Pancreas (tissue), 10 donors: ENCODE measurements at regions not wholly inside any gene's neighbourhood (a gene's known extent, or its start where the extent isn't known, plus 50 kb on each side); places are given as distances from the start of the nearest gene placed in this dataset.

Experiments used
- ATAC-seq, 4 donors: fragments of 200-7000 bp; cut with Tn5 transposase; one replicate each; pipeline versions ENCODE4 v1.8.0 to v1.9.1; 2020; ENCODE audit warnings: mild to moderate bottlenecking in 4 of 4, moderate library complexity in 4 of 4
- DNase-seq, 6 donors: peaks; one replicate each; pipeline ENCODE4 v3.0.0-alpha.2; 2020
- FAIRE-seq: peaks from 2 replicates; lab custom pipeline; 2012; peaks lifted over from hg19 to GRCh38; lab: Jason Lieb, UNC
- H3K27ac ChIP-seq, 4 donors: fragments of 200-600 bp; sonication (generic); 1 replicate in 3 of 4; 2 replicates in 1 of 4; pipeline versions ENCODE4 v1.5.0 to v1.8.0; 2020
- H3K27me3 ChIP-seq, 4 donors: fragments of 200-600 bp; one replicate each; pipeline ENCODE4 v1.8.0; 2021
- H3K36me3 ChIP-seq, 3 donors: fragments of 200-600 bp; sonication (generic) in 1 of 3; one replicate each; pipeline versions ENCODE4 v1.5.0 to v1.8.0; 2020 to 2021
- H3K4me1 ChIP-seq, 3 donors: fragments of 200-600 bp; one replicate each; pipeline ENCODE4 v1.8.0; 2021
- H3K4me3 ChIP-seq, 4 donors: fragments of 200-600 bp; sonication (generic) in 2 of 4; one replicate each; pipeline versions ENCODE4 v1.5.0 to v1.8.0; 2020 to 2021
- H3K9me3 ChIP-seq, 4 donors: fragments of 200-600 bp; one replicate each; pipeline ENCODE4 v1.8.0; 2021
- CTCF ChIP-seq, 4 donors: fragments of 200-600 bp; sonication (generic) in 3 of 4; IDR thresholded peaks; one replicate each; pipeline versions ENCODE4 v1.5.0 to v1.8.0; 2021; ENCODE audit warnings: antibody characterized with exemption in 4 of 4
- WGBS, 2 donors: extraction: QIAGEN DNeasy Blood & Tissue Kit; methylation state at CpG; one replicate each; pipeline ENCODE4 v1.1.7; 2013; 5-methylcytosine and 5-hydroxymethylcytosine counted together
- intact Hi-C, 3 donors: fragments of 100-400 bp; cut with DNase I; formaldehyde crosslinking; loops; one replicate each; pipeline versions ENCODE4 v1.11.1 to v1.14.2; 2022
- donor health status: healthy with polysubstance abuse.
- donor health status: DM: no; HTN: no; CAD: no; lungs with moderate emphysema.
- donor health status: DM: no; HTN: no; CAD: no.
- donor health status: control.
- donor health status: control.
- donor health status: Bipolar disorder and iron deficiency.
- donor health status: DM: yes; HTN: yes; CAD: no.
- donor health status: DM: no; HTN: no; CAD: no.
- donor health status: DM: no; HTN: no; CAD: no.
- donor health status: DM: yes; HTN: yes; CAD: no.

GRCh38 chr6:97406633-97407032 lies 123.6 kb upstream of the MMS22L start:
- Histone ChIP-seq H3K4me1 (no peaks in the 10 kb centered on the region), H3K9me3 (no peaks in the 10 kb centered on the region), H3K36me3 (no peaks in the 10 kb centered on the region), H3K27ac (no peak overlapping the region), H3K27me3 (no peaks in the 10 kb centered on the region), H3K4me3 (no peak overlapping the region)
- intact Hi-C loops: no loop called here
- no peak for TF ChIP-seq CTCF (IDR thresholded peaks at IDR 0.05)
- ATAC-seq: no peak
- FAIRE-seq: no peak
- WGBS, 2 donors: 40 to 55% methylated on average over 1 of the region's 1 CpG
- DNase-seq: no peak

GRCh38 chr6:97411610-97412009 lies 128.6 kb upstream of the MMS22L start:
- no peak for FAIRE-seq
- Histone ChIP-seq H3K4me3 (no peak overlapping the region), H3K27ac (no peak overlapping the region), H3K36me3 (no peaks in the 10 kb centered on the region), H3K4me1 (no peaks in the 10 kb centered on the region), H3K27me3 (no peaks in the 10 kb centered on the region), H3K9me3 (no peaks in the 10 kb centered on the region)
- ATAC-seq: no peak
- TF ChIP-seq CTCF (IDR thresholded peaks at IDR 0.05): no peak
- DNase-seq: no peak
- intact Hi-C loops: no loop called here
- 24 to 30% methylated on average over 2 of the region's 2 CpGs for WGBS, 2 donors

GRCh38 chr6:97412511-97412910 lies 129.5 kb upstream of the MMS22L start:
- ATAC-seq: no peak
- no peak for TF ChIP-seq CTCF (IDR thresholded peaks at IDR 0.05)
- H3K27ac ChIP-seq: no peak overlapping the region
- no peak overlapping the region for H3K4me3 ChIP-seq
- H3K9me3 ChIP-seq: no peaks in the 10 kb centered on the region
- no peaks in the 10 kb centered on the region for H3K4me1 ChIP-seq
- 9 to 20% methylated on average over 1 of the region's 1 CpG for WGBS, 2 donors
- intact Hi-C loops: no loop called here
- no peak for FAIRE-seq
- H3K36me3 ChIP-seq: no peaks in the 10 kb centered on the region
- no peak for DNase-seq
- H3K27me3 ChIP-seq: no peaks in the 10 kb centered on the region

- no peaks in the 10 kb centered on the region for H3K4me1 ChIP-seq
- FAIRE-seq (no peak), DNase-seq (no peak), ATAC-seq (no peak)
- no peaks in the 10 kb centered on the region for H3K9me3 ChIP-seq
- no peak overlapping the region for H3K4me3 ChIP-seq
- intact Hi-C loops: no loop called here
- 31 to 41% methylated on average over 1 of the region's 1 CpG for WGBS, 2 donors
- H3K27ac ChIP-seq: no peak overlapping the region
- no peaks in the 10 kb centered on the region for H3K27me3 ChIP-seq
- H3K36me3 ChIP-seq: no peaks in the 10 kb centered on the region
- TF ChIP-seq CTCF (IDR thresholded peaks at IDR 0.05): no peak
These were observed 139.2 kb upstream of the MMS22L start for GRCh38 chr6:97422171-97422570.

GRCh38 chr6:97423190-97423589 lies 140.2 kb upstream of the MMS22L start:
- FAIRE-seq: no peak
- no peak for ATAC-seq

More at GRCh38 chr6:97423190-97423589, 140.2 kb upstream of the MMS22L start:
- intact Hi-C loops: no loop called here
- no peak for TF ChIP-seq CTCF (IDR thresholded peaks at IDR 0.05)
- Histone ChIP-seq H3K9me3 (no peaks in the 10 kb centered on the region), H3K4me1 (no peaks in the 10 kb centered on the region), H3K27ac (no peak overlapping the region), H3K36me3 (no peaks in the 10 kb centered on the region), H3K27me3 (no peaks in the 10 kb centered on the region), H3K4me3 (no peak overlapping the region)
- no peak for DNase-seq
